Gastrocnemius medialis (tissue), 4 donors: ENCODE measurements at regions not wholly inside any gene's neighbourhood (a gene's known extent, or its start where the extent isn't known, plus 50 kb on each side); places are given as distances from the start of the nearest gene placed in this dataset.

Experiments used
- POLR2A ChIP-seq, 2 donors: fragments of 450-650 bp; IDR thresholded peaks; one replicate each; pipeline ENCODE4 v1.6.1; 2017; ENCODE audit warnings: antibody characterized with exemption in 2 of 2, mild to moderate bottlenecking in 2 of 2, moderate library complexity in 2 of 2
- TF ChIP-seq, protein P1 (sequence below), 5 experiments: fragments of 450-650 bp in 3 of 5; fragments of 200-600 bp in 2 of 5; sonication (generic) in 2 of 5; IDR thresholded peaks in 4 of 5; conservative IDR thresholded peaks in 1 of 5; 1 replicate in 4 of 5; 2 replicates in 1 of 5; pipeline ENCODE4 v1.5.1; 2016 to 2019; ENCODE audit warnings: antibody characterized with exemption in 5 of 5, mild to moderate bottlenecking in 3 of 5, moderate library complexity in 3 of 5

DNA sequence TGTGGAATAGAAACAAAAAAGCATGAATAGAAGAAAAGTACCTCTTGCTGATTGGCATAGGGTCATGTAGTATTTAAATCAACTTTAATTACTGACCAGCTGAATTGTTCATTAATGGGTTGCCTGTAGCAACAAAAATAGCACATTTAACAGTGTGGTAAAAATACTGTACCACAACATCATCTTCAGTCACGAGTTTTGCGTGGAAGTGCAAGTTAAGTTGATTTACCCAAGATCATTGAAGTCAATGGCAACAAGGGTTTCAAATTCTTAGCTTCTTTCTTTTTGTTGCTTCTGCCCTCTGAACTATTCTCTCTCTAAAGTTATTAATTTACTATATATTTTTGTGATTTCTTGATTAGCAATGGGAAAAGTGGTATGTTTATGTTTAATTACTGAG, 526.6 kb downstream of the C4orf33 start:
- no peak for TF ChIP-seq POLR2A (IDR thresholded peaks at IDR 0.05)
- TF ChIP-seq, protein P1, sequence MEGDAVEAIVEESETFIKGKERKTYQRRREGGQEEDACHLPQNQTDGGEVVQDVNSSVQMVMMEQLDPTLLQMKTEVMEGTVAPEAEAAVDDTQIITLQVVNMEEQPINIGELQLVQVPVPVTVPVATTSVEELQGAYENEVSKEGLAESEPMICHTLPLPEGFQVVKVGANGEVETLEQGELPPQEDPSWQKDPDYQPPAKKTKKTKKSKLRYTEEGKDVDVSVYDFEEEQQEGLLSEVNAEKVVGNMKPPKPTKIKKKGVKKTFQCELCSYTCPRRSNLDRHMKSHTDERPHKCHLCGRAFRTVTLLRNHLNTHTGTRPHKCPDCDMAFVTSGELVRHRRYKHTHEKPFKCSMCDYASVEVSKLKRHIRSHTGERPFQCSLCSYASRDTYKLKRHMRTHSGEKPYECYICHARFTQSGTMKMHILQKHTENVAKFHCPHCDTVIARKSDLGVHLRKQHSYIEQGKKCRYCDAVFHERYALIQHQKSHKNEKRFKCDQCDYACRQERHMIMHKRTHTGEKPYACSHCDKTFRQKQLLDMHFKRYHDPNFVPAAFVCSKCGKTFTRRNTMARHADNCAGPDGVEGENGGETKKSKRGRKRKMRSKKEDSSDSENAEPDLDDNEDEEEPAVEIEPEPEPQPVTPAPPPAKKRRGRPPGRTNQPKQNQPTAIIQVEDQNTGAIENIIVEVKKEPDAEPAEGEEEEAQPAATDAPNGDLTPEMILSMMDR (IDR thresholded peaks at IDR 0.05 in 4 of 5, conservative IDR thresholded peaks at IDR 0.05 in 1 of 5) = no peak
